Skin epidermis (tissue), 12 donors: ENCODE measurements at regions not wholly inside any gene's neighbourhood (a gene's known extent, or its start where the extent isn't known, plus 50 kb on each side); places are given as distances from the start of the nearest gene placed in this dataset.

ENCODE experiments used
- H3K27ac ChIP-seq, 21 experiments: fragments of 200-600 bp; sonication (generic) in 11 of 21; one replicate each; pipeline ENCODE4 v1.5.0; 2020; ENCODE audit warnings: mild to moderate bottlenecking in 3 of 21, inconsistent platforms in 2 of 21, moderate library complexity in 2 of 21
- H3K4me3 ChIP-seq, 7 experiments: fragments of 200-600 bp; sonication (generic) in 2 of 7; one replicate each; pipeline ENCODE4 v1.5.0; 2020; ENCODE audit warnings: inconsistent platforms in 2 of 7, mild to moderate bottlenecking in 2 of 7, moderate library complexity in 1 of 7

DNA sequence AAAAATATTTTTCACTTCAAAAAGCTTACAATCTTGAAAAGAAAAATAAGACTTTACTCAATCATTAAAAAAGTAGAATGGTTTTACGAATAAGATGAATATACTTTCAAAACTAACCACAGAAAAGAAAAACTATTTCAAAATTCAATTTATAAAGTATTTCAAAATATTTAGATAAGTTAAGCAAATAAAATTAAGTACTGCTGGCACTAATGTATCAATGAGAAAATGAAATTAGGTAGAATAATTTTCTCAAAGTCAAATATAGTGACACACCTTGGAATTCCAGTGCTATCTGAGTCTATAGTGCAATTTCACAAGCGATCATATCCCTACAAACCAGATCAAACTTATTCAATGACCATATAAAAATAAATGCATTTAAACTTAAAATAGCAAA lies 109.8 kb upstream of the SEMA3A start:
- H3K27ac ChIP-seq, result no peak overlapping the region
- no peak overlapping the region for H3K4me3 ChIP-seq

DNA sequence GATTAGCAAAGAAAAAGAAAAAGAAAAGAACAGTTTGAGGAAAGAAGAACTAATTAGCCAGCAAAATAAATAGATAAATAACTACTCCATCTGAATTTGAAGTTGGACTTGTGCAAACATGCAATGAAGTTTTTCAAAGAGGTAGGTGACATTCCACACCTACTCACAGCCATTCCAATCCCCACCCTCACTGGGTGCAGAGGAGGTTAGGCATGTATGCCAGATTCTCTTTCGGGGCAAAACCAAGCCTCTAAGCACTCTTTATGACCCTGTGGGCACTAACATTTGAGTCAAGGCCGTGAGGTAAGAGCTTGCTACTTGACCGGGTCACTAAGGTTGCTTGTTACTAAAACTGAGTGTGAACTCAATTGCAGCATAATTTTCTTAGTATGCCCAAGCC lies 108.4 kb upstream of the SEMA3A start:
- no peak overlapping the region for H3K27ac ChIP-seq

DNA sequence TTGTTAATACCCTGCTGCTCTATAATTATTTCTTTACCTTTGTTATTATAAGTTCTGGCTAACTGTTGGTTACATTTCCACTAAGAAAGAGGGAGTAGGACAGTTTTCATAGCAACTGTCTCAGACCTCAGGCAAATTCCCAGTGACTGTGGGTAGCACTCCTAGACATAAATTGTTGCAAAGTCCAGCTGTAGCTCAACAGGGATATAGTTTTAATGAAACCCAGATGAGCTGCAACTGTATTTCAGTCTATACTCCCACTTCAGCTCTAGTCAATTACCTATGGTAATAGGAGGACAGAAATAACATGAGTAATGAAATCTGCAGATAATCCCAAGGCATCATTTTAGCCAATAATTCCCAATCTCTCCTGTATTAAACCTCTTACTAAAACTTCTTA lies 103.0 kb upstream of the SEMA3A start:
- Histone ChIP-seq H3K4me3 (no peak overlapping the region), H3K27ac (no peak overlapping the region)

More for the DNA sequence above, 108.4 kb upstream of the SEMA3A start:
- no peak overlapping the region for H3K4me3 ChIP-seq

DNA sequence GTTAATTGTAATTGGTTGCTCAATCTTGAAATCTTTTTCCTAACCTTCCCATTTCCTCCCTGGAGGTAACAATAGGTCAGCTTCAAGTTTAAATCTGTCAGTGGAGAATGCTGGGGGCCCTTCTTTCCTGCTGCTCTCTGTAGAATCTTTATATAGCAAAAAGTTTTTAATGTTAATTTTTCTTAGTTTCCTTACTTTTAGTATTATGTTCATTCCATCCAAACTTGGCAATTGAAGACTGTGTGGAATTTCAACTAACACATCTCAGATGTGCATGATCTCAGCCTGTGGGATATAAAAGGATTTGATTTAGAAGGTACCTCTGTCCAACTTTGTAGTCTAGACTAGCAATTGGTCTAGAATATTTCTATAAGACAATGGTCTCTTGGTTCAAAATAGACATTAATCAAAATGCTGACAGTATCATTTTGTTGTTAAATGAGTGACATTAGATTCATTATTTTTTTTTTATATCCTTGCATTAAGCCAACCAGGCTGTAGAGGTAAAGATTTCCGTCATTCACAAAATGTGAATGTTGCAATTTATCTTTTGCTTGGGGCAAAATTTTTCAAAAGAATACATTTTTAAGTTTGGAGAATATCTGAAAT lies 100.4 kb upstream of the SEMA3A start:
- H3K4me3 ChIP-seq, result no peak overlapping the region

DNA sequence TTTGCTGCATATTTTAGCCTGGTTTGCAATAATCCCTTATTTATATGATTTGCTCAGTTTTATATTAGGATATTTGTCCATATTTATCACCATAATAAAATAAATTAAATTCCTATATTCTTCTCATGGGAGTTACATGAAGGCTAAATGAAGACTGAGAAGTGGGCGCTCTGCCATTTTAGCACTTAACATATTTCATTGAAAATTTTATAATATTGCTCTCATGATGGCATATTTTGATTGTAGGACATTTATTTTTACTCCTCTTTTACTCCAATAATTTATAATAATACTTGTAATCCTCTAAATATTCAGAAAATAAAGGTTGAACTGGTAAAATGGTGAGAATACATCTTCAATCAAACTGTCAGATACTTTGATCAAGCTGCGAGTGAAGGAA lies 99.8 kb upstream of the SEMA3A start:
- Histone ChIP-seq H3K4me3 (no peak overlapping the region), H3K27ac (no peak overlapping the region)

More for the DNA sequence above, 100.4 kb upstream of the SEMA3A start:
- H3K27ac ChIP-seq, result no peak overlapping the region

DNA sequence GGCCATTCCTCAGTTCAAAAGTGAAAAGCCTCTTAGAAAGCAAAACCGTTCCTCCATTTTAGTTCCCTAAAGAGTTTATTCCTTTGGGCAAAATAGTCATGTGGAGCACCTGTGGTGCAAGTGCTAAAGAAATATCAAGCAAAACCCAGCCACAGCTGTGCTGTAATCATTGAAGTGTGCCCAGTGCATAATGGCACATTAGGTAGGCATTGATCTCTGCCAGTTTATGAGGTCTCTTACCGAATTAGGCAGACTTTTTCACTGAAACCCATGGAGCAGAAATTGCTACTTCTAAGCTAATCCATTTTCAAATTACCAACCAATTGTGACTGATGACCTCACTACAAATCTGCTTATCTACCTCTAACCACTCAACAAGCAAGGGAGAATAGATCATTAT lies 97.2 kb upstream of the SEMA3A start:
- no peak overlapping the region for H3K27ac ChIP-seq

DNA sequence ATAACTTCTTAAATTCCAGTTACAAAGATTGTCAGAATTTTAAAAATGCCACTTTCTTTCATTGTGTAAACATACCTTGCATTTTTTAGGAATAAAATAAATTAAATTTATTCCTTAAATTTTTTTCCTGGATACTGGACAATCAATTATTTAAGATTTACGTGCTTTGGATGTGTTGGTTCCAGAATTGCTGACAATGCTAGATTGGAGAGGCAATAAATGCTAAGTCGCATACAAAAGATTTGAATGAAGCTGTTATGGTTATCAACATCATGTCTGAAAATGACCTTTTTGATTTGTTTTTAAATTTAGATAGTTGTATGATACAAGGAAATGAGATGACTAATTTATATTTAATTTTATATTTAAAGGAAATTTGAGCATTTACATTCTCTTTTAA lies 89.2 kb upstream of the SEMA3A start:
- no peak overlapping the region for H3K4me3 ChIP-seq
- H3K27ac ChIP-seq, result no peak overlapping the region

More for the DNA sequence above, 97.2 kb upstream of the SEMA3A start:
- no peak overlapping the region for H3K4me3 ChIP-seq

DNA sequence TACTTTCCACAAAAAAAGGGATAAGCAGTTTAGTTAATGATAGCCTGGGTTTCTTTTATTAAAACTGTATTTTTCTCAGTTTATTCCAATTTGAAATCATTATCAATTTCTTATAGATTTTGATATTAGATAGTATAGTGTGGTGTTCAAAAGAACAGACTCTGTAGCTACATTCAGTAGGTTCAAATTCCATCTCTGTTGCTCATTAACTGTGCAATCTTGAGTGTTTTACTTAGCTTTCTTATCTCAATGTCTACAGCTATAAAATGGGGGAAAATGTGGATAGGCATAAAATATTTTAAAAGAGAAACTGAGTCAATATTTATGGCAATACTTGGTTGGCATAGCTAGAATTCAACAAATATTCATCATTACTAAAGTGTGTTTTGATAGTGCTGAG lies 86.9 kb upstream of the SEMA3A start:
- Histone ChIP-seq H3K27ac (no peak overlapping the region), H3K4me3 (no peak overlapping the region)

DNA sequence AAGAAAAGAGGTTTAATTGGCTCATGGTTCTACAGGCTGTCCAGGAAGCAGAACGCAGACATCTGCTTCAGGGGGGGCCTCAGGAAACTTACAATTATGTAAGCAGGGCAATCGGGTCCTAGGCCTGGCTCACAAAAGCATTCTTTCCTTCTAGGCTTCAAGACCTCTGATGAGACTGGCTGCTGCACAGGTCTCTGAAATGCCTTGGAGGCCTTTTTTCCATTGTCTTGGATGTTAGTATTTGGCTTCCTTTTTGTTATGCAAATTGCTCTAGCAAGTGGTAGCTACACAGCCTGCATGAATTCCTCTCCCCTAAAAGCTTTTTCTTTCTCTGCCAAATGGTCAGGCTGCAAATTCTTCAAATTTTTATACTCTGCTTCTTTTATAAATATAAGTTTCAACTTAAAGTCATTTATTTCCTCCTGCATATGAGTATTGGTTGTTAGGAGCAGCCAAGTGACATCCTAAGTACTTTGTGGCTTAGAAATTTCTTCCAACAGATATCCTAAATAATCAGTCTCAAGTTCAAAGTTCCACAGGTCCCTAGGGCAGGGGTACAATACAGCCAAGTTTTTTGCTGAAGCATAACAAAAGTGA lies 83.1 kb upstream of the SEMA3A start:
- Histone ChIP-seq H3K4me3 (no peak overlapping the region), H3K27ac (no peak overlapping the region)

DNA sequence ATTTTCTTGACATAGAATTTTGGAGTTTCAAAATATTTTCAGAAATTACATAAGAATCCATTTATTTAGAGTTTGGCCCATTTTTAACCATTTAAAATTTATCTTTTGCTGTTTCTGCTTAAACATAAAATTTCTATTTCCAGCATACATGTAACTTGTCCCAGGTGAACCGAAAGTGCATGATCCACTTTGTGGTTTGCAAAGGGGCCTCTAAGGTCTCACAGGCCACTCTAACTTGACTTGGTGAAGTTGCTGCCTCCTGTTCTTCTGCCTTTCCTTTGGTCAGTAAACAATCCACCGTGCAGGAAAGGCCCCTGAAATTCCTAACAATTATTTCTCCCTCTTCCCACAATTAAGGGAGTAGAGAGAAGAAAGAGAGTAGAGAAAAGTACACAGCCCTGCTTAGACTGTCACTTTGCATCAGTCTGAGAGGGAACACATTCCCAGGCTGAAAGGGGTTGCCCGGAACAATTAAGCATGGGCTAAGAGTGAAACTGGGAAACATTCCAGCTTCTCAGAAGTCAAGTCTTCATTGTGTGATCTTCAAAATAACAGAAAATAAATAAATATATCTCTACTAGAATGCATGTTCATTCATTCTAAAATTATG lies 79.5 kb upstream of the SEMA3A start:
- Histone ChIP-seq H3K27ac (no peak overlapping the region), H3K4me3 (no peak overlapping the region)

DNA sequence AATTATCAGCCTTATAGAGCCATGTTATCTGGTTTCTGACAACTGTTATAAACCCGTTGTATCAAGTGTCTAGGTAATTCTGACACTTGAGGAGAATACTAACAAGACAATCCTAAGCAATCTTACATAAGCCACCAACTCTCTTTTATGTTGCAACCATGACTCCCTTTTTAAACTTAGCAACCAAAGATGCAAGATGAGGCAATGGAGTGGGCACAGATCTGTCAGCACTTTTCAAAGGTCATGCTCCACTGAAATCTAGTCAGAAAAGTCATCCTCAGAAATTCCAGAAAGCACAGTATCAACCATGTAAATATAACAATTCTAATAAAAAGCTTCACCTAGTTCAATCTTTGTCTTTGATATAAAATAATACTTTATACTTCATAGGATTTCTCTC lies 77.0 kb upstream of the SEMA3A start:
- Histone ChIP-seq H3K4me3 (no peak overlapping the region), H3K27ac (no peak overlapping the region)

DNA sequence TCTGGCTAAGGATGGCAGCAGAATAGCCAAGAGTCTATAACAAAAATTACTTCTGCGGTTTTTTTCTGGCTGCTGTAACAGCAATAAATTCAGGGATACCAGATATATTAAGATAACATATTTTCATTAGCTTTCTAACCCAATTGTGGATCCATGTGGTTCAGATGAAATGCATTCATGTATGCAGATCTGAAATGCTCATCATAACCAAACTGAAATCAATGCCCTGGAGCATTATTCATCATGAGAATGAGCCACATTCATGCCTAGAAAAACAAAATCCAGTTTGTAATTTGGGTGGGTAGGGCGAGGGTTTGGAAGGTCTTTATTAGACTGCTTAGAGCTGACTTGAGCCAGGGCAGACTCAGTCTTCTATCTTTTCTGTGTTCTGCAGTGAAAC lies 69.8 kb upstream of the SEMA3A start:
- no peak overlapping the region for H3K27ac ChIP-seq
- H3K4me3 ChIP-seq, result no peak overlapping the region

DNA sequence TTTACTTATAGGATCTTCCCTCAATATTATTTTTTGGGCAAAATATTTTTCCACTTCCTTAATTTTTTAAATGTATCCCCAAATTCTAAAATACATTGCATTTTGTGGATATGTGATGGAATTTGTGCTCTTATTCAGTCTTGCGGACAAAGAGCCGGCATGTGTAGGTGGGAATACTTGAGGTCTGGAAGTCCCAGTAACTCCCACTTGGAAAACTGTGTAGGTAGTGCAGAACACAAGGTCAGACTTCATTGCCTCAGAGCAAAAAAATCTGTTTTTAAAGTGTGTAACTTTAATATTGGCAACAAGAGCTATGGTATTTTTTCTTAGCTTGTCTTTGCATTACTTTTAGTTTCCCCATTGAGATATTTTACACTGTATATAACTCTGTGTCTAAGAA lies 68.5 kb upstream of the SEMA3A start:
- H3K4me3 ChIP-seq, result no peak overlapping the region
- H3K27ac ChIP-seq, result no peak overlapping the region

DNA sequence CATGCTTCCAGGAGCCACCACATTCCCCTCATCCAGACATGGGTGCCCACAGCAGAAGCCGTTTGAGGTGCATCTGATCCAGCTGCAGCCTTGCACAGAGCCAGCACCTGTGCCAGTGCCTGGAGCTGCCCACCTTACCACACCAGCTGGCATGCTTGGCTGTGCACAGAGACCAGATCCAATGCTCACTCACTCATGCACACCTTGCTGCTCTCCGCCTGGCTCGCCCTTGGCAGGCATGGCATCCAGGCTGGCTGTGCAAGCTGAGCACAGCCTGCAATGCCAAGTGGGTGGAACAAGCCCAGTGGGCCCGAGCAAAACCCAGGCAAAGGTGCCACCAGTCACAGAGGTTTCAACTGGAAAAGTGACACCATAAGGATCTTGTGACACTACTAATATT lies 66.9 kb upstream of the SEMA3A start:
- Histone ChIP-seq H3K27ac (no peak overlapping the region), H3K4me3 (no peak overlapping the region)

DNA sequence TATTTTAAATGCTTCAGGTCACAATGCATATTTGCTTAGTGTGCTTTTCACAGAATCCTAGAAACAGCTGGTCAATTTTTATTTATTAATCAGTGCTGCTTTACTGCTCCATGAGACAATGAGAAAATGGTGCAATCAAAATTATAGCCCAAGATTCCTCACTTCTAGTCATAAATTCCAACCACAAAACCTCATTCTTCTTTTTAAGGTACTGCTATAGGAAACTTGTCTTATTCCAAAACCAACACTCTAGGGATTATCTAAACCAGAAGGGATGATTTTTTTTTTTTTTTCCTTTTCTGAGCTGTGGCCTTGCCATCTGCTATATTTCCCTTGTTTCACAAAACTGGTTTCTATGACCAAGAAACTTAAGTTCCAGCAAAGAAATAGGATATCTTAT lies 64.0 kb upstream of the SEMA3A start:
- no peak overlapping the region for H3K27ac ChIP-seq
- H3K4me3 ChIP-seq, result no peak overlapping the region

DNA sequence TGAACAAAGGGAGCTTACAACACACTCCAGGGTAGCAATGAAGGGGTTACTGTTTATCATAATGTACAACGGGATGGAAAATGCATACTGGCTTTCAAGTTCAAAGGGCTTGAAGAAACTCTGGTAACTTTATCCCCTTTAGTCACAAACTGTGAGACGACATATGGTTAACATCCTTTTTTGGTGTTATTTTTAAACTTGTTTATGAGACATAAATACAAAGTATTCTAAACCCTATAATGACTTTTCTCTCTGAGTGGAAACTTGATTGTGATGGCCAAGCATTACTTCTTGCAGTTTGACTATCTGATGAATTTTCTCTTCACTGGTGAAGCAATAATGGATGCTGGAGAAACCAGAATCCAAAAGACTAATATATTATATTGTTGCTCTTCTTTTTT lies 62.0 kb upstream of the SEMA3A start:
- Histone ChIP-seq H3K4me3 (no peak overlapping the region), H3K27ac (no peak overlapping the region)

DNA sequence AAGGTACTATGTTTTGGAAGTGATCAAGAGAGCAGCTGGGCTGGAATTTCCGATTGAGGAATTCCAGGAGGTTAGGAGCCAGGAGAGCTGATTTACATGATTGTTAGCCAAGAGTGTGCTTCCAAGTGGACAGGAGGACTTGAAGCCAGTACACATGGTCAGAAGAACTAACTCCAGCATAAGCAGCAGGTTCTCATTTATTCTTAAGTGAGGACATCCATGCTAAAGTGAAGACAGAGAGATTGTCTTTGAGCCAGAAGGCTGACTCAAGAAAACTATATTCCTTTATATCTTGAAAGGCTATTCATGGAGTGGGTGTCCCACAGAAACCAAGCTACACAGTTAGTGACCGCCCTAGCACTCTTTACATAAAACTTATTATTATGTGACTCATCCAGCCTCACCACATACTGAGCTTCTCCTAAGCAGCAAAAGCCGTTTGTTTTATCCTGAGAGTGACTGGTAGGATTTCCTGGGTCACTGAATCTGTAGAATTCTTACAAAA lies 56.7 kb upstream of the SEMA3A start:
- no peak overlapping the region for H3K27ac ChIP-seq
- no peak overlapping the region for H3K4me3 ChIP-seq

DNA sequence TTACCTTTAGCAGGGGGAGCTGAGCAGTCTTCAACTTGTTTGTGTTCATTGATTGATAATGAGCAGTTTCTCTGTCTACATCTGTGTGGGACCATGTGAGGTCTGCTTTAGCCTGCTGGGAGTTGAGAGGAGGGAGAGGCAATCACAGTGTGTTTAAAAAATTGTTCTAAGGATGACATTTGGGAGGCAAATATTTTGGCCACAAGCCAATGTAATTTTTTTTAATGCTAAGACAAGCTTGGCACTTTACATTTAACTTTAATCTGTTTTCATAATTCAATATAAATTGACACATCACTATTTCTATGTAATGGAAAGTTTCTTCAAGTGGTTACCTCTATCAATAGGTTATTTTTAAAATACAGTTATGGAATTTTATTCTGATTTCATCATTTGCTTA lies 55.9 kb upstream of the SEMA3A start:
- Histone ChIP-seq H3K4me3 (no peak overlapping the region), H3K27ac (no peak overlapping the region)

DNA sequence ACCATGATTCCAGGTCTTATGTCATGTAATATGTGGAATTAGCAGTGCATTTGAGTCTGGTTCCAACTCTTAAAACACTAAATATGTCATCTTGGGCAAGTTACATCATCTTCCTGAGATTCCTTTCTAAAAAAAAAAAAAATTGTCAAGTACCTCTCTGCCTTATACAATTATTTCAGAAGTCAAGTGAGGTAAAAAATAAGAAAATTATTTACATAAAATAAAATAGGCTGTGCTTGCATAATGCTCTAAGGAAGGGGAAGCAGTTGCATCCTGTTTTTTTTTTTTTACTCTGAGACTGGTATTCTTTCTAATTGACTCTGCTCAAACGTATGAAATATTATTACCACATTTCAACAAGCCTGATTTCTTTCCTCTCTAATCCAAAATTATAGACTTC lies 55.1 kb upstream of the SEMA3A start:
- Histone ChIP-seq H3K4me3 (no peak overlapping the region), H3K27ac (no peak overlapping the region)

DNA sequence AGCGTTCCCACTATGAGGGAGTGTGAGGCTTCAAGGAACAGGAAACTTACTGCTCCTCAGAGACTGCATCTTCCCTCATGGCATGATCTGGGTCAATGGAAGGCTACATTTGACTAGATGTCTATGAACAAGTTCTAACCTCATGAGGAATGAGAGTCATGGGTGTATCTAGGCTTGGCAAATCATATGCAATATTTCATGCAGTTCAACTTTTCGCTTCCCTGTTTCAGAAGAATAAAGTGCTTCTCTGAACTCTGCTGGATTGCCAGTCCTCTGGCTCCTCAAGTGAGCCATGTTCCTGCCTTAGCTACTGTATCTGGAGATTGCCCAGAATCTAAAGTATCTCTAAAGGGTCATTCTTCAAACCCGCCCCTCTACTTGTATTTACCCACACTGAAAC lies 54.3 kb upstream of the SEMA3A start:
- no peak overlapping the region for H3K4me3 ChIP-seq
- peak overlapping the region in 5 of 21 experiments; percentile 2 to 66 (median 47) for H3K27ac ChIP-seq

DNA sequence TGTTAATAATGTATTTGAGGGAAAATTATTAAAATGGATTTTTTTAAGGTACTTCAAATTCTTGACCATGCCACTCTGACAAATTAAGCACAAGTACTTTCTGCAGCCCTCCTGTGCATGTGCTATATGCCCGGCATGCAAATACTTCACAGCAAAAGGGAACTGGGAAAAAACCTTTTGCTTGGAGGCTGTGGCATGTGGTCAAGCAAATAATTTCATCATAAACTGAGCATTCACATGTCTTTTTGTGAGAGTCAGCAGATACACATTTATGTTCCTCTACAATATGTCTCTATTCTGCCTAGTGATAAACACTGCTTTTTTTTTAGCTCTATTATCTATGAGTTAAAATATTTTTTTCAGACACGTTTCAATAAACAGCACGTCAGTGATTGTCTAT lies 53.7 kb upstream of the SEMA3A start:
- no peak overlapping the region for H3K4me3 ChIP-seq
- peak overlapping the region in 4 of 21 experiments; percentile 2 to 66 (median 45) for H3K27ac ChIP-seq
